Hepatocyte (in vitro differentiated cells): ENCODE measurements at regions not wholly inside any gene's neighbourhood (a gene's known extent, or its start where the extent isn't known, plus 50 kb on each side); places are given as distances from the start of the nearest gene placed in this dataset.
"Not testable (repeated sequence)": the region's sequence is repeated elsewhere in the genome, so short reads cannot be mapped to it uniquely, and the experiment has no call there.

Experiments used
- DNase-seq: peaks from one replicate; pipeline ENCODE4 v3.0.0-alpha.2; 2016; ENCODE audit warnings: low spot score
- H2AFZ ChIP-seq: fragments of 200-600 bp; sonication (generic); 2 replicates; pipeline ENCODE4 v1.6.0; 2016; ENCODE audit warnings: antibody characterized with exemption, mild to moderate bottlenecking
- H3K27ac ChIP-seq: fragments of 200-600 bp; sonication (generic); 2 replicates; pipeline ENCODE4 v1.5.1; 2016; ENCODE audit warnings: mild to moderate bottlenecking
- H3K27me3 ChIP-seq: fragments of 200-600 bp; sonication (generic); 2 replicates; pipeline ENCODE4 v1.6.1; 2016
- H3K36me3 ChIP-seq: fragments of 200-600 bp; sonication (generic); replicated peaks from 2 replicates; pipeline ENCODE4 v1.5.1; 2016; ENCODE audit warnings: low read depth; ENCODE audit not compliant: insufficient read depth
- H3K4me1 ChIP-seq: fragments of 200-600 bp; sonication (generic); 2 replicates; pipeline ENCODE4 v1.5.1; 2016; ENCODE audit warnings: mild to moderate bottlenecking, moderate library complexity; ENCODE audit not compliant: insufficient read depth
- H3K4me2 ChIP-seq: fragments of 200-600 bp; sonication (generic); 2 replicates; pipeline ENCODE4 v1.6.0; 2016
- H3K4me3 ChIP-seq: fragments of 200-600 bp; sonication (generic); 2 replicates; pipeline ENCODE4 v1.5.1; 2016; ENCODE audit warnings: mild to moderate bottlenecking
- H3K79me2 ChIP-seq: fragments of 200-600 bp; sonication (generic); 2 replicates; pipeline ENCODE4 v1.6.0; 2017; ENCODE audit warnings: mild to moderate bottlenecking
- H3K9me2 ChIP-seq: fragments of 200-600 bp; sonication (generic); replicated peaks from 2 replicates; pipeline ENCODE4 v1.6.0; 2017; ENCODE audit warnings: mild to moderate bottlenecking; ENCODE audit not compliant: insufficient read depth
- H3K9me3 ChIP-seq: fragments of 200-600 bp; sonication (generic); 2 replicates; pipeline ENCODE4 v1.5.1; 2016; ENCODE audit warnings: low read depth, mild to moderate bottlenecking
- H4K20me1 ChIP-seq: fragments of 200-600 bp; sonication (generic); 2 replicates; pipeline ENCODE4 v1.6.0; 2016; ENCODE audit warnings: mild to moderate bottlenecking; ENCODE audit not compliant: insufficient read depth, poor library complexity, severe bottlenecking
- EZH2 ChIP-seq: fragments of 200-600 bp; sonication (generic); IDR thresholded peaks from 2 replicates; pipeline ENCODE4 v1.6.1; 2016; ENCODE audit warnings: antibody characterized with exemption, mild to moderate bottlenecking, borderline replicate concordance
- EZH2phosphoT487 ChIP-seq: fragments of 200-600 bp; sonication (generic); IDR thresholded peaks from one replicate; pipeline ENCODE4 v1.6.1; 2018; ENCODE audit warnings: antibody characterized with exemption, mild to moderate bottlenecking, low read depth, moderate library complexity; ENCODE audit not compliant: unreplicated experiment, severe bottlenecking
- WGBS: methylation state at CpG from one replicate; pipeline ENCODE4 v1.1.6; 2016; ENCODE audit warnings: low lambda C conversion rate; ENCODE audit errors: missing lambda C conversion rate; 5-methylcytosine and 5-hydroxymethylcytosine counted together
- TF ChIP-seq, protein P1 (sequence below): fragments of 200-600 bp; sonication (generic); IDR thresholded peaks from 2 replicates; pipeline ENCODE4 v1.5.1; 2016; ENCODE audit warnings: antibody characterized with exemption, mild to moderate bottlenecking; ENCODE audit not compliant: poor library complexity

DNA sequence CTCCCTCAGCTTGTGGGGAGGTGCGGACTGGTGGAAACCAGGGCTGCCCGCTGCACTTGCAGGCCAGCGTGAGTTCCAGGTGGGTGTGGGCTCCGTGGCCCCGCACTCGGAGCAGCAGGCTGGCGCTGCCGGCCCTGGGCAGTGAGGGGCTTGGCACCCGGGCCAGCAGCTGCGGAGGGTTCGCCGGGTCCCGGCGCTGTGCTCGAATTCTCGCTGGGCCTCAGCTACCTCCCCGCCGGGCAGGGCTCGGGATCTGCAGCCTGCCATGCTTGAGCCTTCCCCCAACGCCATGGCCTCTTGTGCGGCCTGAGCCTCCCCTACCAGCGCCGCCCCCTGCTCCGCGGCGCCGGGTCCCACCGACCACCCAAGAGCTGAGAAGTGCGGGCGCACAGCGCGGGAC, 71.6 kb upstream of the ADGRL1 start:
- H4K20me1 ChIP-seq, result no peaks in the 10 kb centered on the region
- no peaks in the 10 kb centered on the region for H3K9me2 ChIP-seq
- 99% methylated on average over 29 of the region's 32 CpGs for WGBS
- no peak overlapping the region for H2AFZ ChIP-seq
- no peak for DNase-seq
- H3K4me3 ChIP-seq, result no peak overlapping the region
- no peaks in the 10 kb centered on the region for H3K36me3 ChIP-seq
- TF ChIP-seq EZH2 (no peak), EZH2phosphoT487 (no peak)
- TF ChIP-seq, protein P1, sequence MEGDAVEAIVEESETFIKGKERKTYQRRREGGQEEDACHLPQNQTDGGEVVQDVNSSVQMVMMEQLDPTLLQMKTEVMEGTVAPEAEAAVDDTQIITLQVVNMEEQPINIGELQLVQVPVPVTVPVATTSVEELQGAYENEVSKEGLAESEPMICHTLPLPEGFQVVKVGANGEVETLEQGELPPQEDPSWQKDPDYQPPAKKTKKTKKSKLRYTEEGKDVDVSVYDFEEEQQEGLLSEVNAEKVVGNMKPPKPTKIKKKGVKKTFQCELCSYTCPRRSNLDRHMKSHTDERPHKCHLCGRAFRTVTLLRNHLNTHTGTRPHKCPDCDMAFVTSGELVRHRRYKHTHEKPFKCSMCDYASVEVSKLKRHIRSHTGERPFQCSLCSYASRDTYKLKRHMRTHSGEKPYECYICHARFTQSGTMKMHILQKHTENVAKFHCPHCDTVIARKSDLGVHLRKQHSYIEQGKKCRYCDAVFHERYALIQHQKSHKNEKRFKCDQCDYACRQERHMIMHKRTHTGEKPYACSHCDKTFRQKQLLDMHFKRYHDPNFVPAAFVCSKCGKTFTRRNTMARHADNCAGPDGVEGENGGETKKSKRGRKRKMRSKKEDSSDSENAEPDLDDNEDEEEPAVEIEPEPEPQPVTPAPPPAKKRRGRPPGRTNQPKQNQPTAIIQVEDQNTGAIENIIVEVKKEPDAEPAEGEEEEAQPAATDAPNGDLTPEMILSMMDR, result no peak
- no peaks in the 10 kb centered on the region for H3K9me3 ChIP-seq
- H3K27ac ChIP-seq, result no peak overlapping the region
- H3K4me2 ChIP-seq, result no peak overlapping the region
- H3K79me2 ChIP-seq, result no peaks in the 10 kb centered on the region
- no peaks in the 10 kb centered on the region for H3K4me1 ChIP-seq
- H3K27me3 ChIP-seq, result no peaks in the 10 kb centered on the region

DNA sequence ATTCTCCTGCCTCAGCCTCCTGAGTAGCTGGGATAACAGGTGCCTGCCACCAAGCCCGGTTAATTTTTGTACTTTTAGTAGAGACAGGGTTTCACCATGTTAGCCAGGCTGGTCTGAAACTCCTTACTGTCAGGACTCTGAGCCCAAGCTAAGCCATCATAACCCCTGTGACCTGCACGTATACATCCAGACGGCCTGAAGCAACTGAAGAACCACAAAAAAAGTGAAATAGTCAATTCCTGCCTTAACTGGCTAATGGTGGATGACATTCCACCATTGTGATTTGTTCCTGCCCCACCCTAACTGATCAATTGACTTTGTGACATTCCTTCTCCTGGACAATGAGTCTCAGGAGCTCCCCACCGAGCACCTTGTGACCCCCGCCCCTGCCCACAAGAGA, 69.9 kb upstream of the ADGRL1 start:
- not testable (repeated sequence) for H3K36me3 ChIP-seq, H2AFZ ChIP-seq, H3K27me3 ChIP-seq, H3K27ac ChIP-seq, DNase-seq, H4K20me1 ChIP-seq, H3K79me2 ChIP-seq, H3K9me2 ChIP-seq, H3K9me3 ChIP-seq, H3K4me3 ChIP-seq, H3K4me2 ChIP-seq, H3K4me1 ChIP-seq
- 83% methylated on average over 5 of the region's 5 CpGs for WGBS

DNA sequence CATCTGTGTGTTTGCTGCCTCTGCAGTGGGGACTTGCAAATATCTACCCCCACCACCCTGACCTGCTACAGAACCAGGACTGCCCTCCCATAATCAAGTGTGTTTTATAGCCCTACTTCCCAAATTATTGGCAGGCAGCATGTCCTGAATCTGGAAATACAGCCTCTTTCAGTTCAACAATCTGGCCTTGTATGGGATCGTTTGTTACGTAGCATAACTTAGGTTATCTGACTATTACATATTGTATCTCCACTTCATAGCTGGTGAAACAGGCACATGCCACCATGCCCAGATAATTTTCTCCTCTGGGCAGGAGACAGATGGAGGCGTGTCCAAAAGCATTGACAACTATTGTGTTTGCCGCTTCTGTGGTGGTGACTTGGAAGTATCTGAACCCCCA, 66.7 kb upstream of the ADGRL1 start:
- no peak overlapping the region for H2AFZ ChIP-seq
- TF ChIP-seq EZH2 (no peak), EZH2phosphoT487 (no peak)
- TF ChIP-seq, protein P1, result no peak
- DNase-seq, result no peak
- no peaks in the 10 kb centered on the region for H3K9me2 ChIP-seq
- H3K9me3 ChIP-seq, result no peaks in the 10 kb centered on the region
- H4K20me1 ChIP-seq, result no peaks in the 10 kb centered on the region
- no peak overlapping the region for H3K4me2 ChIP-seq
- H3K27ac ChIP-seq, result no peak overlapping the region
- H3K36me3 ChIP-seq, result no peaks in the 10 kb centered on the region
- no peaks in the 10 kb centered on the region for H3K27me3 ChIP-seq
- H3K4me1 ChIP-seq, result no peaks in the 10 kb centered on the region
- H3K79me2 ChIP-seq, result no peaks in the 10 kb centered on the region
- no peak overlapping the region for H3K4me3 ChIP-seq
- 98% methylated on average over 4 of the region's 4 CpGs for WGBS

DNA sequence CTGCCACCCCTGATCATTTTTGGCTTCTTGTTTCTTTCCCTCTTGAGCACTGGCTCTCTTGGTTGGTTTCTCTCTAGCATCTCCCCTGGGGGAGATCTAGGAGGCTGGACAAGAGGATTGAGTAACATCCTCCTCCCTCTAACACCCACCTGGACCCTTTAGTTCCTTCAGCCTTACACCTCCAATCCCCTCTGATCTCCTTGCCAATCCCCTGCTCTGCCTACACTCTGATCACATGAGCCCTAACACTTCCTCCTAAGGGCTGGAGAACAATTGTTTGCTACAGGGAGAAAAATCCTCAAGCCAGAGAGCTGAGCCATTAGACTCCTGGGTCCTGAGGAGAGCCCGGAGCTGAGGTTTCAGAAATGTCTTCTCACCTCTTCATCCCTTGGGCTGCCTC, 65.9 kb upstream of the ADGRL1 start:
- Histone ChIP-seq H3K4me3 (no peak overlapping the region), H3K36me3 (no peaks in the 10 kb centered on the region), H2AFZ (no peak overlapping the region), H3K79me2 (no peaks in the 10 kb centered on the region), H3K4me2 (no peak overlapping the region), H4K20me1 (no peaks in the 10 kb centered on the region), H3K4me1 (no peaks in the 10 kb centered on the region), H3K9me2 (no peaks in the 10 kb centered on the region), H3K27ac (no peak overlapping the region), H3K27me3 (no peaks in the 10 kb centered on the region), H3K9me3 (no peaks in the 10 kb centered on the region)
- TF ChIP-seq EZH2phosphoT487 (no peak), EZH2 (no peak)
- TF ChIP-seq, protein P1, result no peak
- DNase-seq, result no peak
- WGBS, result 40% methylated on average over 1 of the region's 1 CpG

DNA sequence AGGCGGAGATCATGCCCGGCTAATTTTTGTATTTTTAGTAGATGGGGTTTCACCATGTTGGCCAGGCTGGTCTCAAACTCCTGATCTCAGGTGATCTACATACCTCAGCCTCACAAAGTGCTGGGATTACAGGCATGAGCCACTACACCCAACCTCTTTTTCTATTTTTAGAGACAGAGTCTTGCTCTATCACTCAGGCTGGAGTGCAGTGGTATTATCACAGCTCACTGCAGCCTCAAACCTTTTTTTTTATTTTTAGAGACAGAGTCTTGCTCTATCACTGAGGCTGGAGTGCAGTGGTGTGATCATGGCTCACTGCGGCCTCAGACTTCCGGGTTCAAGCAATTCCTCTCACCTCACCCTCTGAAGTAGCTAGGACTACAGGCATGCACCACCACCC, 64.6 kb upstream of the ADGRL1 start:
- H3K9me2 ChIP-seq, H3K79me2 ChIP-seq, H2AFZ ChIP-seq, H3K4me1 ChIP-seq, H3K4me3 ChIP-seq, H3K4me2 ChIP-seq, H4K20me1 ChIP-seq, H3K36me3 ChIP-seq, H3K9me3 ChIP-seq, DNase-seq, H3K27ac ChIP-seq, H3K27me3 ChIP-seq: not testable (repeated sequence)
- WGBS, result 79% methylated on average over 4 of the region's 4 CpGs
